ENCODE measurements at regions not wholly inside any gene's neighbourhood (a gene's known extent, or its start where the extent isn't known, plus 50 kb on each side); places are given as distances from the start of the nearest gene placed in this dataset.

DNA sequence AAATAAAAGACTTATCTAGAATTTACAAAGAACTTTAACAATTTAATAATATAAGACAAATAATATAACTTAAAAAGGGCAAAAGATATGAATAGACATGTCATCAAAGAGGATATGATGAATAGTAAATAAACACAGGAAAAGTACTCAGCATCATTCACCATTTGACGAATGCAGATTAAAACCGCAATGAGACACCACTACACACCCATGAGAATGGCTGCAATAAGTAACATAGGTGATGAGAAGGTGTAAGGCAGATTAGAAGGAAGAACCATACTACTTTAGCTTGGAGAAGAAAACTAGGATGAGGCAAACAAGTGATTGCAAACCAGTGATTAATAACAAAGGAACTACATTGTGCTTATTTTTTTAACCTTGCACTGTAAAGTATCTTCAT is 152.0 kb downstream of the CYRIA start:
- Mint-ChIP-seq H3K27ac (no peak overlapping the region), H3K27me3 (ENCODE audit: low read depth) (peaks cover 18% of the 10 kb centered on the region), H3K4me3 (ENCODE audit: low read depth) (no peak overlapping the region), H3K9me3 (no peaks in the 10 kb centered on the region), H3K4me1 (ENCODE audit: low read depth) (no peaks in the 10 kb centered on the region), H3K36me3 (ENCODE audit: low read depth) (no peaks in the 10 kb centered on the region)
- intact Hi-C loops (cut with micrococcal nuclease), result no loop called here
- DNase-seq (ENCODE audit: low spot score), result no peak

DNA sequence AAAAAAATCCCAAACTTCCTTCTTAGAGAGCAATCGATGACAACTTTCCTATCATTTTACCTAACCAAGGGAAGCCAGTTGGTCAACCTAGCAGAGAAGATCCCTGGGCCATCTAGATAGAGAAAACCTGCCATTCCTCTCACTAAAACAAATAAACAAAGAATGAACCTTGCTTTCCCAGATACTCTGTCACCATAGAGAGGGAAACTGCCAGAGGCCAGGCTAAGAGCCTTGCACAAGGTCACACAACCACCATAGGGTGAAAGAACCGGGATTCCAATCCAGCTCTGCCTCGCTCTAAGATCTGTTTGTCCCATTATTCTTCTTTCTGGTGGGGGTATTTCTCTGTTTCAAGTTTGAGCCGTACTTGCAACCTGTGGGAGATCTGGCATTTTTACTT is 154.6 kb downstream of the CYRIA start:
- no peaks in the 10 kb centered on the region for H3K4me1 Mint-ChIP-seq (ENCODE audit: low read depth)
- H3K27me3 Mint-ChIP-seq (ENCODE audit: low read depth), result peaks cover 27% of the 10 kb centered on the region
- H3K27ac Mint-ChIP-seq, result no peak overlapping the region
- no peaks in the 10 kb centered on the region for H3K9me3 Mint-ChIP-seq
- intact Hi-C loops (cut with micrococcal nuclease), result no loop called here
- no peak for DNase-seq (ENCODE audit: low spot score)
- H3K36me3 Mint-ChIP-seq (ENCODE audit: low read depth), result no peaks in the 10 kb centered on the region
- no peak overlapping the region for H3K4me3 Mint-ChIP-seq (ENCODE audit: low read depth)

DNA sequence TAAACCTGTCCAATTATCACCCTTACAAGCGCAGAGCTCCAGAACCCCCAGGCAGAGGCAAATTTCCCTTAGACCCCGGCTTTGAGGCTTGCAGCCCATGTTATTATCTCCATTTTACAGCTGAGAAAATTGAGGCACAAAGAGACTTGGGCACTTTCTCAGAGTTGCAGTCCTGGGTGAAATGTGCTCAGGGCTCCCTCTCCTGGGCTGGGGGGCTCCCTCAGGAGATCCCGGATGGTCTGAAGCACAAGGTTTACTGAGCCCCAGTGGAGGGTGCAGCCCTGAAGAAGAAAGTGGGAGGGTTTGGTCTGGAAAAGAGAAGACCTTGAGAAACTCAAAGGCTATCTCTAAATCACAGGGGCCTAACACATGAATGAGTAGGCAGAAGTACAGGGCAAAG is 156.6 kb downstream of the CYRIA start:
- H3K4me3 Mint-ChIP-seq (ENCODE audit: low read depth), result no peak overlapping the region
- intact Hi-C loops (cut with micrococcal nuclease), result loop anchor here (10.0 kb wide), 2 partner anchors 564 to 874 kb away; partner anchors contain the start of gene MYCN
- no peaks in the 10 kb centered on the region for H3K9me3 Mint-ChIP-seq
- H3K27ac Mint-ChIP-seq, result no peak overlapping the region
- no peaks in the 10 kb centered on the region for H3K36me3 Mint-ChIP-seq (ENCODE audit: low read depth)
- H3K27me3 Mint-ChIP-seq (ENCODE audit: low read depth), result peaks cover 27% of the 10 kb centered on the region
- H3K4me1 Mint-ChIP-seq (ENCODE audit: low read depth), result no peaks in the 10 kb centered on the region
- no peak for DNase-seq (ENCODE audit: low spot score)

DNA sequence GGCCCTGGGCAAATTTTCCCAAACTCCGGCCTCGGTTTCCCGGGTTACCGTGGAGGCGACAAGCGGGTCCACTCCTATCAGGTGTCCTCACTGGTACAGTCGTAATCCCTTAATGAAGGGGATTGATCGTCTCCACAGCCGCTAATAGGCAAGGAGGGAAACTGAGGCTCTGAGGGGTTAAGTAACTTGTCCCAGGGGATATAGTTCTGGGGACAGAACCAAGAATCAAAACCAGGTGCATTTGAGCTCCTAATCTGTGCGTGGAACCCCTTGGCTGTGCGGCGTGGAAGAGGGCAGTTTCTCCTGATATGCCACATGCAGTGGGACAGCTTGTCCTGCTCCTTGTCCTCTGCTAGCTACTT is 157.2 kb downstream of the CYRIA start:
- Mint-ChIP-seq H3K4me1 (ENCODE audit: low read depth) (no peaks in the 10 kb centered on the region), H3K27ac (no peak overlapping the region), H3K4me3 (ENCODE audit: low read depth) (no peak overlapping the region), H3K9me3 (no peaks in the 10 kb centered on the region), H3K36me3 (ENCODE audit: low read depth) (no peaks in the 10 kb centered on the region), H3K27me3 (ENCODE audit: low read depth) (peaks cover 27% of the 10 kb centered on the region)
- intact Hi-C loops (cut with micrococcal nuclease), result loop anchor here (10.0 kb wide), 2 partner anchors 564 to 874 kb away; partner anchors contain the start of gene MYCN
- no peak for DNase-seq (ENCODE audit: low spot score)

DNA sequence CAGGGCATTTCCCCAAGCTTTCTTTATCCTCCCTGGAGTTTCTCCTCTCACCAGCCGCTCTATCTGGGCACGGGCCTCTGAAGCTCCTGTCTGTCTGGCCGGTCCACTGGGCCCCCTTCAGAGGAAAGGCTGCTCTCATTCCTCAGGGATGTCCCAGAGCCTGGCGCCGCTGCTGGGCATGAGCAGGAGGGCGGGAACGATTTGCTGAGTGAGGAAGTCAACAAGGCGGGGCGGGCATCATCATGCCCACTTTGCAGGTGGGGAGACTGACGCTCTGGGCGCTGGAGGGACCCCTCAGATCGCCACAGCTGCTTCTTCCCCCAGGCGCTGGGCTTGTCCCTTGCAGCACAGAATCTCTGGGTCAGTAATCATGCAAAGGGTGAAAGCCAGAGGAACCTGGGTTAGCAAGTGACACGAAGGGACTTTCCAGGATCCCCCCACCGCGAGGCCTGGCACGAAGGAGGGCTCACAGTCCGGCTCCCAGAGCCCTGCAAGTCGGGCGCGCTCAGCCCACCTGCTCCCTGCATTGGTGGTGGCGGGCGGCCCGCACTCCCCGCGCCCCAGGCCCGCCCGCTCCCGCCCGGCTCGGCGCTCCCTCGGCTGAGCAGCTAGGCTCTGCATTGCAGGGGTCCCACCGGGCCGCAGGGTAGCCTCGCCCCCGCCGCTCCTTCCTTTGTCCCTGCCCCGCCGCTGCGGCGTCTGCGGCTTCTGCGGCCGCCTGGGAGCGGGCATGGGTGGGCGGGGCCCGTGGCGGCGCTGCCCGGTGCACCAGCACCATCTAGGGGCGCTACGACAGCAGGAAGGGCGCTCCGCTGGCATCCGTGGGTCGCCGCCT is 157.8 kb downstream of the CYRIA start:
- no peak for DNase-seq (ENCODE audit: low spot score)
- intact Hi-C loops (cut with micrococcal nuclease), result loop anchor here (10.0 kb wide), 2 partner anchors 563 to 873 kb away; partner anchors contain the start of gene MYCN
- Mint-ChIP-seq H3K4me3 (ENCODE audit: low read depth) (no peak overlapping the region), H3K27me3 (ENCODE audit: low read depth) (peaks cover 27% of the 10 kb centered on the region), H3K27ac (no peak overlapping the region), H3K36me3 (ENCODE audit: low read depth) (no peaks in the 10 kb centered on the region), H3K9me3 (no peaks in the 10 kb centered on the region), H3K4me1 (ENCODE audit: low read depth) (no peaks in the 10 kb centered on the region)

DNA sequence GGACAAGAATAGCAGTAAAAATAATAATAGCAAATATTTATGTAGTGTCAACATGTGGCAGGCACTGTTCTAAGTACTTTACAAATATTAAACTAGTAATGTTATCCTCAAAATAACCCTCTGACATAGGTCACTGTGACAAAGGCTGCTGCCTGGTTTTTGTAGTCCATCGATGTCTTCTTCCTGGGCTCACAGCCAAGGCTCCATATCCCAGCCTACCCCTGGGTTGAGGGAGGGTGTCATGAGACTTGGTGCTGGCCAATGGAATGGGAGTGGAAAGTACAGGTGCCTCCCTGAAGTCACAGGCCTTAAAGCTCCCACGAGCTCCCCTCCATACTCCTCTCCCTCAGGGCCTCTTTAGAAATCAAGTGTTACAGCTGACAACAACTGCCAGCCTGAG is 159.3 kb downstream of the CYRIA start:
- H3K36me3 Mint-ChIP-seq (ENCODE audit: low read depth), result no peaks in the 10 kb centered on the region
- intact Hi-C loops (cut with micrococcal nuclease), result loop anchor here (10.0 kb wide), 2 partner anchors 562 to 872 kb away; partner anchors contain the start of gene MYCN
- H3K4me3 Mint-ChIP-seq (ENCODE audit: low read depth), result no peak overlapping the region
- H3K9me3 Mint-ChIP-seq, result no peaks in the 10 kb centered on the region
- no peaks in the 10 kb centered on the region for H3K4me1 Mint-ChIP-seq (ENCODE audit: low read depth)
- H3K27me3 Mint-ChIP-seq (ENCODE audit: low read depth), result peaks cover 27% of the 10 kb centered on the region
- no peak for DNase-seq (ENCODE audit: low spot score)
- no peak overlapping the region for H3K27ac Mint-ChIP-seq

DNA sequence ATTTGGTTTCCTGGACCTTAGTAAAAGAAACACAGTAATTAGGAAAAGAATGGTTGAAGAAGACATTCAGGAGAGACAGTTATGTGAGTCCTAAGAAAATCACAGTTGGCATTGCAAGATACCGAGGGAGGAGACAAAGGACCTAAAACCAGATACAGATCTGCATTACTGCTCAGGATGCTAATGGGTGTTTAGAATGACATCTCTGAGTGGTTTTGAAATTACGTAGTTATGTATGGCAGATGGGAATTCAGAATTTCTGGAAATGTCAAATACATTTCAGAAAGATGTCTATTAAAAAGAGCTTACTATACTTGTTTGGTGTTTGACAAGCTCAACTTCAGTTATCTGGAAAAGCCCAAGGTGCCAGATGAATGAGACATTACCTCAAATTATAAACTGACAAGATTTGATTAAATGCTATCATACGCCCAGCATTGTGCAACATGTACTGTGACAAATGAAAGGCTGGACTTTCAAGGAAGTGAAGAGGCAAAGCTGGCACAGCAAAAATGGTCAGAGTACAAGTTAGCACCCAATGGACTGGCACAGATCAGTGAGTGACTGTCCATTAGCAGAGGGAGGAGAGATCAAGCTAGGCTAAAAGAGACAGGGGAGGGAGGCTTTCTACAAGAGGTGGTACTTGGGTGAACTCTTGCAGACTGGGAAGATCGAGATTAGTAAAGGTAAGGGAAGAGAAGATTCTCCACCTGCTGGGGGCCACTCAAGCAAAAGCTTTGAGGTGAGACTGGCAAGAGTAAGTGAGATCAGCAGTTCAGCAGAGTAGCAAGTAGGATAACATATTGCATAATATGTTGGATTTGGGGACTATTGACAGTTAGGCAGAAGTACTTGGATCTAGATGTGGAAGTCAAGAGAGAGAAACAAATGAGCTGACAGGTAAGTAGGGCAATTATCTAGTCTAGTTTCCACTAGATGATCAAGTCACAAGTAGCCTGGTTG is 168.9 kb downstream of the CYRIA start:
- Mint-ChIP-seq H3K9me3 (no peaks in the 10 kb centered on the region), H3K27ac (no peak overlapping the region), H3K4me1 (ENCODE audit: low read depth) (no peaks in the 10 kb centered on the region), H3K36me3 (ENCODE audit: low read depth) (no peaks in the 10 kb centered on the region), H3K4me3 (ENCODE audit: low read depth) (no peak overlapping the region), H3K27me3 (ENCODE audit: low read depth) (peaks cover 4% of the 10 kb centered on the region)
- intact Hi-C loops (cut with micrococcal nuclease), result no loop called here
- DNase-seq (ENCODE audit: low spot score), result no peak

DNA sequence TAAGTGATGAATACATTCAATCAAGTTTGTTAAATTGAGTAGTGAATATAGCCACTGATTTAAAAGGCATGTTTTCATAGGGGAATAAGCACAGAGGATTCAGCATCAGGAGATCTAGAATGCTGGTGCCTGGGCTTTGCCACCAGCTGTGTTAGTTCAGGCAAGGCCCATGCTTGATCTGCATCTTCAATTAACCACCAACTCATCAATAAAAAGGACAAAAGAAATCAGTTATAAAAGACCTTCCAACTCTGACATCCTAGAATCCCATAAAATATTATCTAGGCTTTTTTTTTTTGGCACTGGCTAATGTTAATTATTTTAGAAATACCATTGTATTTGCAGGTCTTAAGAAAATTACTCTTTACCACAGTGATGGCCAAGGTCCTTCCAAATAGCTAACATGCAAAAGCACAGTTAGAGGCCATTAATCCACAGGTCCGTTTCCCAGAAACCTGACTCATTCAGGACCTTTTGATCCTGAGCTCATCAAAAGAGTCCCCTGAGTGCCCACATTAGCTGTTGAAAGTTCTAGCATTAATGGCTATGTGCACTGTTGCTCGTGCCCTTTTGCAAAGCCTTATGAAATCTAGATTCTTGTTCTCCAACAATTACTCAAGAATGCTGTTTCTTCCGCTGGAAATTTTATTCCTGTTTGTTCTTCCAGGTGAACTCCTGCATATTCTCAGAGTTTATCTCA is 170.0 kb downstream of the CYRIA start:
- Mint-ChIP-seq H3K27me3 (ENCODE audit: low read depth) (peaks cover 5% of the 10 kb centered on the region), H3K4me1 (ENCODE audit: low read depth) (no peaks in the 10 kb centered on the region), H3K9me3 (no peaks in the 10 kb centered on the region), H3K36me3 (ENCODE audit: low read depth) (no peaks in the 10 kb centered on the region), H3K27ac (no peak overlapping the region), H3K4me3 (ENCODE audit: low read depth) (no peak overlapping the region)
- DNase-seq (ENCODE audit: low spot score), result no peak
- intact Hi-C loops (cut with micrococcal nuclease), result no loop called here

DNA sequence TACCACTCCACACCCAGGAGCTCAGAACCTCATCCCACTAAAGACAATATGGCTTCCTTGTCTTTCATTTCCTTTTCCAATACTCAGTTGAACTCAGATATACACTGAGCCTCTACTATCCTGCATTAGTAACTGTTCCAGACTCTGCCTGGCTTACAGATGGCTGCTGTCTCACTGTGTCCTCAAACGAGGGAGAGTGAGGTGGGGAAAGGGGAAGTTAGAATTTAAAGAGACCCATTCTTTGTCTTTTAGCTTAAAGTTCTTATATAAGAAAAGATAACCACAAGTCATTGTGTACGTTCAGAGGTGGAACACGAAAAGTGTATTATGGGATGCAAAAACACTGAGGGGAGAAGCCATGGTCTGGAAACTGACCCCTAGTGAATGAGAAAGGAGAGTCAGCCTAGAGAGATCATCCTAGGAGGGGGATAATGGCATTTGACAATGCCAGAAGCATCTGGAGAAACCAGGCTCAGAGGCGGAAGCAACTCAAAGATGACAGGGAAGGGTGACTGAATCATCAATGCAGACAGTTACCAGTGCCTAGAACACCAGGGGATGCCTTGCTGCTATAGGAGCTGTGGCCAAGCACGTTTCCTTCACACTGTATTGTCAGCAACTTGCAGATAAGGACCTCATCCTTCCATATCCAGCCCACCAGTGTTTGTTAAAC is 170.7 kb downstream of the CYRIA start:
- peaks cover 5% of the 10 kb centered on the region for H3K27me3 Mint-ChIP-seq (ENCODE audit: low read depth)
- H3K4me3 Mint-ChIP-seq (ENCODE audit: low read depth), result no peak overlapping the region
- no peak for DNase-seq (ENCODE audit: low spot score)
- no peak overlapping the region for H3K27ac Mint-ChIP-seq
- intact Hi-C loops (cut with micrococcal nuclease), result no loop called here
- H3K36me3 Mint-ChIP-seq (ENCODE audit: low read depth), result no peaks in the 10 kb centered on the region
- H3K9me3 Mint-ChIP-seq, result no peaks in the 10 kb centered on the region
- H3K4me1 Mint-ChIP-seq (ENCODE audit: low read depth), result no peaks in the 10 kb centered on the region

DNA sequence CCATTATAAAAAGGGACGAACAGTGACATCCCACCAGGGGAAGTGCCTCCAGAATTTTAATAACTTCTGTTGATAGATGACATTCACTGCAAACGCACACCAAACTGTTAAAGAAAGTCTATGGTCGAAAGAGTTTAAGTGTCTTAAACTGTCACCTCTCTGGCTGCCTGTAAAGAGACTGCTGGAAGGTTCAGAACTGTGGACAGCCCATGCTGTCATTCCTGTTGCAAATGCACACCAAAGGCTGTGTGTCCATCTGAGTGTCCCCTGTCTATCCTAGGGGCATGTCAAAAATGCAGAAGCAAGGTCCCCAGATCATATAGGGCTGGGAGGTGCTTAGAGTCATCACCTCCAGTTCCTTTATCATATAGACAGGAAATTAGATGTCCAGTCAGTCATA is 171.8 kb downstream of the CYRIA start:
- Mint-ChIP-seq H3K27ac (no peak overlapping the region), H3K9me3 (no peaks in the 10 kb centered on the region), H3K36me3 (ENCODE audit: low read depth) (no peaks in the 10 kb centered on the region), H3K27me3 (ENCODE audit: low read depth) (peaks cover 5% of the 10 kb centered on the region), H3K4me3 (ENCODE audit: low read depth) (no peak overlapping the region), H3K4me1 (ENCODE audit: low read depth) (no peaks in the 10 kb centered on the region)
- no peak for DNase-seq (ENCODE audit: low spot score)
- intact Hi-C loops (cut with micrococcal nuclease), result no loop called here

DNA sequence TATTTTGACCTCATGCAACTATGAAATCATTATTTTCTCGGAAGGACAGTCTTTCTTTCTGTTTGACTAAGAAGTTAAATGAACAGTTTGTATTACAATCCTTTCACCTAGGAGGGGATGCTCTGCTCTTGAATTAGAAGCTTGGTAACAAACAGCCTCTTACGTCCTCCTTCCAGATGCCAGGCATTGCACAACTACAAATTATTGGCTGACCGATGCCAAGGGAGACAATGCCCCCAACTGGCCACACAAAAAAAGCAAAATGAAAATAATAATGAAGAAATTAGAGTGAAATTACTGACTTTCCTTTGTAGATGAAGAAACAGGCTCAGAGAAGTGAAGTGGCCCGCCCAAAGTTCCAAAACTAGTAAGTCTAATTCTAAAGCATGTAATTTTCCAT is 177.9 kb downstream of the CYRIA start:
- no peak overlapping the region for H3K27ac Mint-ChIP-seq
- no peaks in the 10 kb centered on the region for H3K9me3 Mint-ChIP-seq
- H3K4me1 Mint-ChIP-seq (ENCODE audit: low read depth), result no peaks in the 10 kb centered on the region
- intact Hi-C loops (cut with micrococcal nuclease), result no loop called here
- no peak for DNase-seq (ENCODE audit: low spot score)
- H3K36me3 Mint-ChIP-seq (ENCODE audit: low read depth), result no peaks in the 10 kb centered on the region
- peaks cover 13% of the 10 kb centered on the region for H3K27me3 Mint-ChIP-seq (ENCODE audit: low read depth)
- no peak overlapping the region for H3K4me3 Mint-ChIP-seq (ENCODE audit: low read depth)

DNA sequence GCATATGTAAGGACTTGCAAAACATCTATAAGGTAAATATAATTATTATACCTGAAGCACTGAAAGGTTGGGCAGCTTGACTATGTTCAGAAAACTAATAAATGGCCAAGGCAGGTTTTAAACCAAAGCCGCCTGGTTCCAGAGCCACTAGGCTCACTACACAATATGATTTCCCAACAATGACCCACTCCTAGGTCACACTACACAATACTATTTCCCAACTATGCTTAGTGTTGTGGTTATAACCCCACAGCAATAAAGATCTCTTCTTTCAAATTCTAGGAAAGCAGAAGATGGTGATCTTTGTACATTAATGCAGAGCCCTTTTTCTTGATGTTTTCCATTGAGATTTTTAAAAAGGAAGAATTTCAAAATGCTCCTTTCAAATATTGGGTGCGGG is 180.4 kb downstream of the CYRIA start:
- H3K27me3 Mint-ChIP-seq (ENCODE audit: low read depth), result peaks cover 22% of the 10 kb centered on the region
- no peaks in the 10 kb centered on the region for H3K4me1 Mint-ChIP-seq (ENCODE audit: low read depth)
- no peak overlapping the region for H3K27ac Mint-ChIP-seq
- H3K36me3 Mint-ChIP-seq (ENCODE audit: low read depth), result no peaks in the 10 kb centered on the region
- no peak overlapping the region for H3K4me3 Mint-ChIP-seq (ENCODE audit: low read depth)
- DNase-seq (ENCODE audit: low spot score), result no peak
- intact Hi-C loops (cut with micrococcal nuclease), result no loop called here
- H3K9me3 Mint-ChIP-seq, result no peaks in the 10 kb centered on the region

Data from activated T-helper 2 cell treated with anti-CD3 and anti-CD28 coated beads, Interferon-gamma antibody, Interleukin-2, Interleukin-4, amounts not matched to agents 10 μg/mL and 5 μg/mL and 100 μg/mL, durations not matched to agents 14 hours and 24 hours and 36 hours (primary cell).